Trophoblast cell (in vitro differentiated cells and primary cell): ENCODE measurements at regions not wholly inside any gene's neighbourhood (a gene's known extent, or its start where the extent isn't known, plus 50 kb on each side); places are given as distances from the start of the nearest gene placed in this dataset.
"Not testable (repeated sequence)": the region's sequence is repeated elsewhere in the genome, so short reads cannot be mapped to it uniquely, and the experiment has no call there.

Experiments used
- DNase-seq, 2 donors: peaks; one replicate each; pipeline ENCODE4 v3.0.0-alpha.2; 2016
- H2AFZ ChIP-seq: 2 replicates; pipeline ENCODE4 v1.6.1; 2013; ENCODE audit warnings: low read length, moderate library complexity, mild to moderate bottlenecking; ENCODE audit not compliant: insufficient read depth, poor library complexity
- H2AK5ac ChIP-seq: 2 replicates; pipeline ENCODE4 v1.6.1; 2013; ENCODE audit warnings: mild to moderate bottlenecking, low read length
- H2BK120ac ChIP-seq: 2 replicates; pipeline ENCODE4 v1.6.1; 2013; ENCODE audit warnings: low read length, mild to moderate bottlenecking, moderate library complexity; ENCODE audit not compliant: insufficient read depth, poor library complexity
- H2BK12ac ChIP-seq: 2 replicates; pipeline ENCODE4 v1.6.1; 2013; ENCODE audit warnings: mild to moderate bottlenecking, low read length, moderate library complexity
- H2BK5ac ChIP-seq: 2 replicates; pipeline ENCODE4 v1.6.1; 2013; ENCODE audit warnings: low read length, low read depth, moderate library complexity, mild to moderate bottlenecking; ENCODE audit not compliant: poor library complexity
- H3K14ac ChIP-seq: 2 replicates; pipeline ENCODE4 v1.6.1; 2013; ENCODE audit warnings: mild to moderate bottlenecking, low read length
- H3K18ac ChIP-seq: 2 replicates; pipeline ENCODE4 v1.6.1; 2013; ENCODE audit warnings: mild to moderate bottlenecking, low read length
- H3K23ac ChIP-seq: 2 replicates; pipeline ENCODE4 v1.6.1; 2013; ENCODE audit warnings: low read length
- H3K27ac ChIP-seq: 2 replicates; pipeline ENCODE4 v1.5.1; 2013; ENCODE audit warnings: low read depth, mild to moderate bottlenecking, inconsistent platforms, low read length, moderate library complexity
- H3K27me3 ChIP-seq: 2 replicates; pipeline ENCODE4 v1.6.1; 2013; ENCODE audit warnings: inconsistent platforms, mild to moderate bottlenecking, low read length, moderate library complexity; ENCODE audit not compliant: insufficient read depth
- H3K36me3 ChIP-seq, 2 experiments: 1 replicate in 1 of 2; 2 replicates in 1 of 2; pipeline ENCODE4 v1.6.1; 2013; ENCODE audit warnings: low read length in 2 of 2, mild to moderate bottlenecking in 2 of 2, moderate library complexity in 1 of 2; ENCODE audit not compliant: insufficient read depth in 2 of 2, control insufficient read depth in 1 of 2
- H3K4ac ChIP-seq: 2 replicates; pipeline ENCODE4 v1.6.1; 2013; ENCODE audit warnings: low read depth, mild to moderate bottlenecking, low read length, moderate library complexity
- H3K4me1 ChIP-seq, 2 experiments: 1 replicate in 1 of 2; 2 replicates in 1 of 2; pipeline ENCODE4 v1.6.1; 2013; ENCODE audit warnings: low read length in 2 of 2, mild to moderate bottlenecking in 2 of 2, moderate library complexity in 1 of 2; ENCODE audit not compliant: insufficient read depth in 2 of 2, control insufficient read depth in 1 of 2
- H3K4me2 ChIP-seq: 2 replicates; pipeline ENCODE4 v1.6.1; 2013; ENCODE audit warnings: inconsistent platforms, mild to moderate bottlenecking, low read length, moderate library complexity
- H3K4me3 ChIP-seq: 2 replicates; pipeline ENCODE4 v1.5.1; 2013; ENCODE audit warnings: mild to moderate bottlenecking, low read depth, low read length, inconsistent platforms
- H3K79me1 ChIP-seq: one replicate; pipeline ENCODE4 v1.6.1; 2013; ENCODE audit warnings: low read length
- H3K79me2 ChIP-seq: 2 replicates; pipeline ENCODE4 v1.6.1; 2013; ENCODE audit warnings: low read length, mild to moderate bottlenecking; ENCODE audit not compliant: control insufficient read depth, insufficient read depth, poor library complexity
- H3K9ac ChIP-seq: 2 replicates; pipeline ENCODE4 v1.6.1; 2013; ENCODE audit warnings: mild to moderate bottlenecking, low read length
- H3K9me3 ChIP-seq: 2 replicates; pipeline ENCODE4 v1.6.1; 2013; ENCODE audit warnings: low read depth, mild to moderate bottlenecking, control low read depth, inconsistent platforms, low read length; ENCODE audit not compliant: insufficient read depth
- H4K12ac ChIP-seq: 2 replicates; pipeline ENCODE4 v1.6.1; 2013; ENCODE audit warnings: low read depth, mild to moderate bottlenecking, low read length, moderate library complexity
- H4K8ac ChIP-seq: 2 replicates; pipeline ENCODE4 v1.6.1; 2013; ENCODE audit warnings: low read depth, mild to moderate bottlenecking, low read length, moderate library complexity
- H4K91ac ChIP-seq: one replicate; pipeline ENCODE4 v1.6.1; 2013; ENCODE audit warnings: low read depth, mild to moderate bottlenecking, low read length, moderate library complexity
- WGBS: extraction: QIAGEN DNeasy Blood & Tissue Kit; methylation state at CpG from one replicate; pipeline ENCODE4 v1.1.7; 2013; ENCODE audit warnings: missing lambda C conversion rate; ENCODE audit not compliant: insufficient read length, insufficient coverage; ENCODE audit errors: extremely low coverage; 5-methylcytosine and 5-hydroxymethylcytosine counted together

DNA sequence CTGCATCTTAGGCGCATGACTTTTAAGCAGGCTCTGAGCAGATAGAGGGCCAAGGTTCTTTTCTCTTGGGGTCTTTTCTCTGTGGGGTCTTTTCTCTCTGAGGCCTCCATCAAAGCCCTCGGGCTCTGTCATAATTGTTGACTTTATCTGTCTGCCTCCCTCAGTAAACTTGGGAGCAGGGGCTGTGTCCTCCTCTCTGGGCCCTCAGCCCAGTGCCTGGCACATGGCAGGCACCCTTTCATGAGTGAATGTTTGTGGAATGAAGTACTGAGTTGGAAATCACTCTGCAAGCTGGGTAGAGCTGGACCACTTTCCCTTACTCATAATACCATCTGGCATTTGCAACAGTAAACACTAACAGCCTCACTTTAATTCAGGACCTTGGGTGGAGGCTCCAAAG is 96.3 kb upstream of the TERB2 start:
- not testable (repeated sequence) for H3K14ac ChIP-seq, H3K79me2 ChIP-seq, H3K9me3 ChIP-seq, H2BK120ac ChIP-seq, H3K4me3 ChIP-seq, H2BK5ac ChIP-seq, H3K79me1 ChIP-seq, H3K23ac ChIP-seq, H3K4ac ChIP-seq, H2BK12ac ChIP-seq, H2AK5ac ChIP-seq, H3K36me3 ChIP-seq, H2AFZ ChIP-seq, H3K27ac ChIP-seq, H3K4me2 ChIP-seq, H3K18ac ChIP-seq, H3K27me3 ChIP-seq, H3K4me1 ChIP-seq, H4K12ac ChIP-seq, H4K91ac ChIP-seq, H4K8ac ChIP-seq, H3K9ac ChIP-seq, DNase-seq
- no CpG with 5 or more reads among the region's 2 CpGs for WGBS

DNA sequence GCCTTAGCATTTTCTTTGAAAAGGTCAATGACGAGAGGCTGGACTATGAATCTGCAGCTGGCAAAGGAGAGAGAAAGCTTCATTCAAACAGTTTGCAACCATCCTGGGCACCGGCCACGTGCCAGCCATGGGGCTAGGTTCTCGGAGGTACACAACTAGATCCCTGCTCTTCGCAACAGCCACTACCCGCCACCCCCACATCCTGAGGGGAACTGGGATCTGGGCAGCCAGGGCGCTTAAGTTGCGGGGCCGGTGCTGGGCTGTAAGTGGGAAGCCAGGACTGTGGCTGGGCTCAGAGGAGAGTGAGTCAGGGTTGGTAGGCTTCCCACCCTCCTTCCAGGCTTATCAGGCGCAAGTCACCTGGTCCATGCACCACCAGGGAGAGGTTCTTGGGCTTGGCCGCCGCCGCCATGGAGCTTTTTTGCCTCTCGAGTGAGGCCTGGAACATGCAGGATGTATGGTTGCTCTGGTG is 95.0 kb upstream of the TERB2 start:
- Histone ChIP-seq H3K4me2 (no peak overlapping the region), H2AFZ (no peak overlapping the region), H3K27me3 (no peaks in the 10 kb centered on the region), H3K4ac (no peak overlapping the region), H3K9ac (no peak overlapping the region), H4K8ac (no peak overlapping the region), H3K18ac (no peak overlapping the region), H2BK5ac (no peak overlapping the region), H4K12ac (no peak overlapping the region), H2BK120ac (no peak overlapping the region), H3K9me3 (peaks cover 15% of the 10 kb centered on the region), H4K91ac (no peak overlapping the region), H3K27ac (no peak overlapping the region), H3K14ac (no peak overlapping the region), H3K4me3 (no peak overlapping the region), H3K23ac (no peak overlapping the region), H3K79me2 (no peaks in the 10 kb centered on the region), H3K36me3 (no peaks in the 10 kb centered on the region), H3K4me1 (peaks cover 0 to 2% of the 10 kb centered on the region in 2 experiments), H2BK12ac (no peak overlapping the region), H3K79me1 (no peaks in the 10 kb centered on the region), H2AK5ac (no peak overlapping the region)
- DNase-seq = no peak
- no CpG with 5 or more reads among the region's 14 CpGs for WGBS

DNA sequence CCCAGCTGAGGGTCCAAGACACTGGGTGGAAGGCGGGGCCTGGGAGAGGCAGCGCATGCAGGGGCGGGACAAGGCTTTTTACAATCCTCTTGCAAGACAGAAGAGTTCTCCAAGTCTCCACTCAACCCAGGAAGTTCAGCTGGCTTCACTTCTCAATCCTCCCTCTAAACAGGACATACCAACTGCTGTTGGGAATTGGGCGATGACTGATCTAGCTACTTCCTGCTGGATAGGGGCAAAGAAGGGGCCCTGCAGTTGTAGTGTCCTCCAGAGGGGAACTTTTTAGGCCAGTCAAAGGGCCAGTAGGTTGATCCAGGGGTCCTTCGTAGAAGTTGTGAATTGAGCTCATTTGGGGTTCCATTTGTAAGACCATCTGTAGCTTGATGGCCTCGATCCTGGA is 94.6 kb upstream of the TERB2 start:
- no peak overlapping the region for H2BK120ac ChIP-seq
- no peak overlapping the region for H4K8ac ChIP-seq
- no peaks in the 10 kb centered on the region for H3K79me2 ChIP-seq
- no peak overlapping the region for H3K4ac ChIP-seq
- no peak overlapping the region for H2AK5ac ChIP-seq
- no peak overlapping the region for H2BK5ac ChIP-seq
- no peak overlapping the region for H3K4me2 ChIP-seq
- H4K91ac ChIP-seq = no peak overlapping the region
- no peak overlapping the region for H3K23ac ChIP-seq
- no peaks in the 10 kb centered on the region for H3K36me3 ChIP-seq
- no peaks in the 10 kb centered on the region for H3K79me1 ChIP-seq
- H4K12ac ChIP-seq = no peak overlapping the region
- H3K9me3 ChIP-seq = peaks cover 15% of the 10 kb centered on the region
- no peak overlapping the region for H2BK12ac ChIP-seq
- peaks cover 0 to 2% of the 10 kb centered on the region in 2 experiments for H3K4me1 ChIP-seq
- no peak overlapping the region for H3K18ac ChIP-seq
- no peak overlapping the region for H3K4me3 ChIP-seq
- H3K9ac ChIP-seq = no peak overlapping the region
- no peak overlapping the region for H2AFZ ChIP-seq
- no peak for DNase-seq
- no peak overlapping the region for H3K27ac ChIP-seq
- H3K27me3 ChIP-seq = no peaks in the 10 kb centered on the region
- H3K14ac ChIP-seq = no peak overlapping the region
- WGBS = no CpG with 5 or more reads among the region's 6 CpGs

DNA sequence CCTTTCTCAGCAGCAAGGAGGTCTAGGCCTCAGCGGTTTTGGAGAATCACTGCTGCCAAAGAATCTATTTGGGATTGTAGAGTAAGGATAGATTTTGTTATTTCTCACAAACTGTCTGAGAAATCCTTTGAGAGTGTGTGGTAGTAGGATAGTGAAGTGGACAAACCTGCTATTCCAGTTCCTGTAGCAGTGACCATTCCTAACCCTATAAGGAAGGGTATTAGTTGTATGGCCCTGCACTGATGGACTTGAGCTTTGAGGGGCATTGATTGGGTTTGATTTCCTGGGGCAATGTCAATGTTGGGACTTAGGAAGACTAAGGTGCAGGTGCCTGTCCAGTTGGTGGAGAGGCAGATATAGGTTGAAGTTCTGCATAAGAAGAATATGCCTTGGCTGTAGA is 93.6 kb upstream of the TERB2 start:
- not testable (repeated sequence) for H3K79me2 ChIP-seq, H3K27ac ChIP-seq, H2BK120ac ChIP-seq, DNase-seq, H3K14ac ChIP-seq, H2BK12ac ChIP-seq, H4K91ac ChIP-seq, H2AFZ ChIP-seq, H3K18ac ChIP-seq, H3K4ac ChIP-seq, H4K8ac ChIP-seq, H4K12ac ChIP-seq, H3K4me3 ChIP-seq, H3K79me1 ChIP-seq, H3K23ac ChIP-seq, H3K4me1 ChIP-seq, H3K4me2 ChIP-seq, H3K27me3 ChIP-seq, H3K36me3 ChIP-seq, H2BK5ac ChIP-seq, H2AK5ac ChIP-seq, H3K9ac ChIP-seq
- WGBS = no CpG with 5 or more reads among the region's 1 CpG
- H3K9me3 ChIP-seq = peaks cover 15% of the 10 kb centered on the region
